T-helper 2 cell treated with Interferon-gamma antibody and Interleukin-4, amounts not matched to agents 5 μg/mL and 100 μg/mL, for 36 hours (primary cell): ENCODE measurements at regions not wholly inside any gene's neighbourhood (a gene's known extent, or its start where the extent isn't known, plus 50 kb on each side); places are given as distances from the start of the nearest gene placed in this dataset.

Source experiments
- DNase-seq: peaks from one replicate; pipeline ENCODE4 v3.0.0; 2021; ENCODE audit warnings: low spot score
- H3K27ac Mint-ChIP-seq: one replicate; pipeline ENCODE4 v1.8.0; 2021; ENCODE audit warnings: mild to moderate bottlenecking, mixed read lengths
- H3K27me3 Mint-ChIP-seq: one replicate; pipeline ENCODE4 v1.8.0; 2021; ENCODE audit warnings: low read depth, mixed read lengths
- H3K36me3 Mint-ChIP-seq: one replicate; pipeline ENCODE4 v1.8.0; 2021; ENCODE audit warnings: low read depth, mixed read lengths
- H3K4me1 Mint-ChIP-seq: one replicate; pipeline ENCODE4 v1.8.0; 2021; ENCODE audit warnings: low read depth, mixed read lengths
- H3K4me3 Mint-ChIP-seq: one replicate; pipeline ENCODE4 v1.8.0; 2022; ENCODE audit warnings: mild to moderate bottlenecking, moderate library complexity, mixed read lengths
- H3K9me3 Mint-ChIP-seq: one replicate; pipeline ENCODE4 v1.8.0; 2021; ENCODE audit warnings: mixed read lengths

DNA sequence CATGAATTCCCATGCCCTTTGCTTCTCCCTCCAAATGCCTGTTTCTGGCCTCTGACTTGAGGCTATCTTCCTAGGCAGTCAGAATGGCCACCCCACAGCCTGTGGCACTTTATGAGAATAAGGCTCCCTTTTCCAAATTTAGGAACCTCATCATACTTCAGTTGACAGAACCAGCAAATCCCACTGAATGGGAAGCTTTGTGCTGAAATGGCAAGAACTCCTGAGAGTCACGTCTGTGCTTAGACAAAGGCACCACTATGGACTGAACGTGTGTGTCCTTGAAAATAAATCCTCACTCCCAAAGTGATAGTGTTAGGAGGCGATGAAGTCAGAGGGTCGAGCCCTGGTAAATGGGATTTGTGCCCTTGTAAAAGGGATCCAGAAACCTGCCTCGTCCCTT lies 559.9 kb upstream of the SOX11 start:
- Mint-ChIP-seq H3K27ac (no peak overlapping the region), H3K9me3 (peaks cover 31% of the 10 kb centered on the region), H3K27me3 (no peaks in the 10 kb centered on the region), H3K4me1 (no peaks in the 10 kb centered on the region), H3K36me3 (no peaks in the 10 kb centered on the region), H3K4me3 (no peak overlapping the region)
- no peak for DNase-seq

DNA sequence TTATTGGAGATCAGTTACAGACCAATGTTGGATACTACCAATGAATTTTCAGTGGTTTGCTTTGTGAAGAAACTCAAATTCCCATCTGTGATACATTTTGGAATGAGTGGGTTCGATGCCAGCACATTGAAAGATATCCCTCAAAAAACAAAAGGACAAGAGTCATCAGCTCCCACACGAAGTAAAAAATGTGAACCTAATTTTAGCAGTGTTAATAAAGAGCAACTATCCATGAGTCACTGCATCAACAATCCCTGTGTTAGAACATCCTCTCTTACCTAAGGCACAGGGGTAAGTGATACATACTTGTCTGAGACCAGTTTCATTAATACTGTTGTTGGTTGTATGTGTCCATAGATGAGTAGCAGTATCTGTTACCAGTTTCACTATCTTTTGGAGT lies 551.8 kb upstream of the SOX11 start:
- H3K9me3 Mint-ChIP-seq: peaks cover 29% of the 10 kb centered on the region
- H3K36me3 Mint-ChIP-seq: no peaks in the 10 kb centered on the region
- no peaks in the 10 kb centered on the region for H3K4me1 Mint-ChIP-seq
- DNase-seq: no peak
- H3K4me3 Mint-ChIP-seq: no peak overlapping the region
- H3K27ac Mint-ChIP-seq: no peak overlapping the region
- no peaks in the 10 kb centered on the region for H3K27me3 Mint-ChIP-seq

DNA sequence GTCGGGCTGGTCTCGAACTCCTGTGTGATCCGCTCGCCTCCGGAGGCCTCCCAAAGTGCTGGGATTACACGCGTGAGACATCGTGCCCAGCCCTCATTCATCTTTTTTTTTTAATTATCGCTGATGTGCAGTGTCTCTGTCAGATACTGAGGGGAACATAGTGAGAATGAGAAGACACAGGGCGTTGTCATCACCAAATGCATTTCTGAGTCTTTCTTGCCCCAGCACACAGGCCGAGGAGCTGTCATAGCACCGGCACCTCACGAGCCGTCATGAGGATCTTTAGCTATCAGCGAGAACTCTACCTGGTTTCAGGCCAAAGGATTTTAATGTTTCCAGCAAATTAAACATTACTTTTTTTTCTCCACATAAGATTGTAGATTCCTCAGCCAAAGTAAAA lies 548.0 kb upstream of the SOX11 start:
- Mint-ChIP-seq H3K36me3 (no peaks in the 10 kb centered on the region), H3K27ac (no peak overlapping the region), H3K27me3 (no peaks in the 10 kb centered on the region), H3K9me3 (peaks cover 38% of the 10 kb centered on the region), H3K4me3 (no peak overlapping the region), H3K4me1 (no peaks in the 10 kb centered on the region)
- DNase-seq: no peak

- H3K27me3 Mint-ChIP-seq: no peaks in the 10 kb centered on the region
- no peak for DNase-seq
- H3K4me3 Mint-ChIP-seq: no peak overlapping the region
- no peak overlapping the region for H3K27ac Mint-ChIP-seq
- H3K4me1 Mint-ChIP-seq: no peaks in the 10 kb centered on the region
- peaks cover 29% of the 10 kb centered on the region for H3K9me3 Mint-ChIP-seq
- H3K36me3 Mint-ChIP-seq: no peaks in the 10 kb centered on the region
Observed at GRCh38 chr2:5145053-5145452, 547.1 kb upstream of the SOX11 start.

GRCh38 chr2:5145801-5146200 lies 546.4 kb upstream of the SOX11 start:
- H3K4me3 Mint-ChIP-seq: no peak overlapping the region
- peaks cover 28% of the 10 kb centered on the region for H3K9me3 Mint-ChIP-seq
- no peaks in the 10 kb centered on the region for H3K4me1 Mint-ChIP-seq
- no peaks in the 10 kb centered on the region for H3K27me3 Mint-ChIP-seq
- no peak for DNase-seq
- H3K27ac Mint-ChIP-seq: no peak overlapping the region
- H3K36me3 Mint-ChIP-seq: no peaks in the 10 kb centered on the region

DNA sequence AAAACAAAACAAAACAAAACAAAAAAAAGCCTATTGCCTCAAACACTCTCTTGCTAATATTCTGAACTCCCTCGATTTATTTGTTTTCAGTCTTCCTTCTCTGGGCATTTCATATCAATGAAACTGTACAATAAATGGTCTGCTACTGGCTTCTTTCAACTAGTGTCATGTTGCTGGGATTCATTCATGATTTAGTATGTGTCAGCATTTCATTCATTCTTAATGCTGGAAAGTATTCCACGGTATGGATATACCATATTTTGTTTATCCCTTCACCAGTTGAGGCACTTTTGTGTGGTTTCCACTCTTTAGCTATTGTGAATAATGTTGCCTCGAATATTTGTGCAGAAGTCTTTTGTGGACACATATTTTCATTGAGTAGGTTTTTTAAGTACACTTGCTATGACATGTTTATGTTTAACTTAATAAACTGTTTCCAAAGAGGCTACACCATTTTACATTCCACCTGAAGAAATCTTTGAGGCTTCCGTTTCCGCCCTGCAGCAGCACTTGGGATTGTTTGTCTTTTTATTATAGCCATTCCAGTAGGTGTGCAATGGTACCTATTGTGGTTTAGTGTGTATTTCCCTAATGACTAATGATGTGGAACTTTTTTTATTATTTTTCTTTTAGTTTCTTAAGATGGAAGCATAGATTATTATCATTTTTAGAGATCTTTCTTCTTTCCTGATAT lies 543.6 kb upstream of the SOX11 start:
- Mint-ChIP-seq H3K9me3 (peaks cover 41% of the 10 kb centered on the region), H3K4me3 (no peak overlapping the region), H3K36me3 (no peaks in the 10 kb centered on the region), H3K27me3 (no peaks in the 10 kb centered on the region), H3K27ac (no peak overlapping the region), H3K4me1 (no peaks in the 10 kb centered on the region)
- DNase-seq: no peak

DNA sequence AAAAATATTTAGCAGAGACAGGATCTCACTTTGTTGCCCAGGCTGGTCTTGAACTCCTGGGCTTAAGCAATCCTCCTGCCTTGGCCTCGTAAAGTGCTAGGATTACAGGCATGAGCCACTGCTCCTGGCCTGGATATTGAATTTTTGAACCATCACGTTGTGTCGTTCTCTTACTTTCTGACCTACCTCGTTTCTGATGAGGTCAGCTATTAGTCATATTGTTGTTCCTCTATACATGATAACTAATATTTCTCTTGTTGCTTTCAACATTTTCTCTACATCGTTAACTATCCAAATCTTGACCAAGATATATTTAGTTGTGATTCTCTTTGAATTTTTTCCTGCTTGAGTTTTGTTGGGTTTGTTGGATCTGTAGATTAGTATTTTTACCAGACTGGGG lies 541.3 kb upstream of the SOX11 start:
- H3K9me3 Mint-ChIP-seq: peaks cover 42% of the 10 kb centered on the region
- no peak overlapping the region for H3K4me3 Mint-ChIP-seq
- H3K36me3 Mint-ChIP-seq: no peaks in the 10 kb centered on the region
- no peaks in the 10 kb centered on the region for H3K27me3 Mint-ChIP-seq
- no peak for DNase-seq
- H3K4me1 Mint-ChIP-seq: no peaks in the 10 kb centered on the region
- H3K27ac Mint-ChIP-seq: no peak overlapping the region

- Mint-ChIP-seq H3K9me3 (peaks cover 51% of the 10 kb centered on the region), H3K27ac (no peak overlapping the region), H3K4me3 (no peak overlapping the region), H3K27me3 (no peaks in the 10 kb centered on the region), H3K36me3 (no peaks in the 10 kb centered on the region), H3K4me1 (no peaks in the 10 kb centered on the region)
- DNase-seq: no peak
Observed at GRCh38 chr2:5164776-5165525, 527.2 kb upstream of the SOX11 start.

- no peak overlapping the region for H3K4me3 Mint-ChIP-seq
- H3K4me1 Mint-ChIP-seq: no peaks in the 10 kb centered on the region
- H3K36me3 Mint-ChIP-seq: no peaks in the 10 kb centered on the region
- DNase-seq: no peak
- H3K27me3 Mint-ChIP-seq: no peaks in the 10 kb centered on the region
- H3K27ac Mint-ChIP-seq: no peak overlapping the region
- H3K9me3 Mint-ChIP-seq: peaks cover 39% of the 10 kb centered on the region
Observed at GRCh38 chr2:5172923-5173322, 519.3 kb upstream of the SOX11 start.

DNA sequence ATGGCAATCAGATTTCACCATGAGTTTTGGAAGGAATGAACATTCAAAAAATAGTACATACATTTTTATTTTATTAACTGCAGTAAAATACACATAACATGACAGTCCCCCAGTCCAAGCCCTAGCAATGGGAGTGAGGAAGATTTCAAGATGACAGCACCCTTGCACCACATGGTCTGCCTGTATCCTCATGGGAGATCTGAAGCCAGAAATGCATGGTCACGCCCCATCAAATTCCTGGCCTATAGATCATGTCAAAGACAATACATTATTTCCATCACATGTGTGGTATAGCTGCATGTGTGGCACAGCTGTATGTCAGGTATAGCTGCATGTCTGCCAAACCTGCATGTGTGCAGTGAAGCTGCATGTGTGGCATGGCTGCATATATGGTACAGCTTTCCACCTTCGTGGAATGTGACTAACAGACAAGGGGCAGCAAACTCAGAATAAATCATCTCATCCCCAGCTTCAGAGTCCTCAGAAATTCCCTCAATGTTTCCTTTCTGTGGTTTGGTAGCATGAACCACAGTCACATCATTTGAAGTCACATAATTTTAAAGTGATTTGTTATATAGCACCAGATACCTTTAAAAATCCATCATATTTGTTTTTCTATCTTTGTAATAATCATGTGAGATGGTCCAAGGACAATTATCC lies 518.2 kb upstream of the SOX11 start:
- Mint-ChIP-seq H3K4me1 (no peaks in the 10 kb centered on the region), H3K27me3 (no peaks in the 10 kb centered on the region), H3K36me3 (no peaks in the 10 kb centered on the region), H3K9me3 (peaks cover 36% of the 10 kb centered on the region), H3K27ac (no peak overlapping the region), H3K4me3 (no peak overlapping the region)
- DNase-seq: no peak

GRCh38 chr2:5175231-5175630 lies 517.0 kb upstream of the SOX11 start:
- H3K4me1 Mint-ChIP-seq: no peaks in the 10 kb centered on the region
- H3K36me3 Mint-ChIP-seq: no peaks in the 10 kb centered on the region
- no peak for DNase-seq
- H3K9me3 Mint-ChIP-seq: peaks cover 25% of the 10 kb centered on the region
- H3K27me3 Mint-ChIP-seq: no peaks in the 10 kb centered on the region
- H3K27ac Mint-ChIP-seq: no peak overlapping the region
- no peak overlapping the region for H3K4me3 Mint-ChIP-seq

DNA sequence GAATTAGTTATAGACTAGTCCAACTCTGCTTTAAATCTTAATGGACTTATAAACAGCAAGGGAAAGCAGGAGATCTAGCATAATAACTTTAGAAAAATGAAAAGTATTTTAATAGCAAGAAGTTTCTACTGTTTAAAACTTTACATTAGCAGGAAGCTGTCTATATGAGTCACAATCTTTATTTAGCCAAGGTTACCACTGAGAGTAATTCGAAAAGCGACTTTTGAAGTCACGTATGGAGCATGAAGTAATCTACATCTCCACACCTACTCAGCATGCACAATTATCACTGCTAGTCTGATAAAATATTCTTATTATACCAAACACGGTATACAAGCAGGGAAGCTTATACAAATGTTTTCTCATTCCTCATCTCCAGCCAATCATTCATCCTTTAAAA lies 515.4 kb upstream of the SOX11 start:
- Mint-ChIP-seq H3K9me3 (peaks cover 37% of the 10 kb centered on the region), H3K4me3 (no peak overlapping the region), H3K27me3 (no peaks in the 10 kb centered on the region), H3K4me1 (no peaks in the 10 kb centered on the region), H3K27ac (no peak overlapping the region), H3K36me3 (no peaks in the 10 kb centered on the region)
- no peak for DNase-seq

DNA sequence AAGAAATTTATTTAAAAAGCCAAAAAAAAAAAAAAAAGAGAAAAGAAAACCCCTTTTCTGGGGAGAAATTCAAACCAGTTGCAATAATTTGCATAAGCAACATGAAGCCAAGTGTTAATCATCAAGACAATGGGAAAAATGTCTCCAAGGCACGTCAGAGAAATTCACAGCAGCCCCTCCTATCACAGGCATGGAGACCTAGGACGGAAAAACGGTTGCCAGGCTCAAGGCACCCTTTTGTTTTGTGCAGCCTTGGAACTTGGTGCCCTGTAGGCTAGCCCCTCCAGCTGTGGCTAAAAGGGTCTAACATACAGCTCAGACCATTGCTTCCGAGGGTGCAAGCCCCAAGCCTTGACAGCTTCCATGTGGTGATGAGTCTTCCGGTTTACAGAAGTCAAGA lies 509.2 kb upstream of the SOX11 start:
- peaks cover 31% of the 10 kb centered on the region for H3K9me3 Mint-ChIP-seq
- H3K27ac Mint-ChIP-seq: no peak overlapping the region
- no peaks in the 10 kb centered on the region for H3K4me1 Mint-ChIP-seq
- H3K27me3 Mint-ChIP-seq: no peaks in the 10 kb centered on the region
- no peak for DNase-seq
- no peaks in the 10 kb centered on the region for H3K36me3 Mint-ChIP-seq
- no peak overlapping the region for H3K4me3 Mint-ChIP-seq

DNA sequence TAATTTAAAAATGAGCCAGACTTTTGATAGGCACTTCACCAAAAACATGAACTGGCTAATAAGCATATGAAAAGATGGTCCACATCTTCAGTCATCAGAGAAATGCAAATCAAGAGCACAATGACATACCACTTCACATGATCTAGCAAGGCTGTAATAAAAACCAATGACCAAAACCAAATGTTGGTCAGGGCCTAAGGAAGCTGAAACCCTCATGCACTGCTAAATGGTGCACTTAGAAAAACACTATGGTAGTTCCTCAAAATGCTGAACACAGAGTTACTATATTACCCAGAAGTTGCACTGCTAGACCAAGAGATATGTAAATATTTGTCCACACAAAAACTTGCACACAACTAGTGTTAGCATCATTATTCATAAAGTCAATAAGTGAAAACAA lies 504.9 kb upstream of the SOX11 start:
- H3K9me3 Mint-ChIP-seq: peaks cover 34% of the 10 kb centered on the region

More for the DNA sequence above, 504.9 kb upstream of the SOX11 start:
- no peaks in the 10 kb centered on the region for H3K4me1 Mint-ChIP-seq
- no peaks in the 10 kb centered on the region for H3K27me3 Mint-ChIP-seq
- DNase-seq: no peak
- no peak overlapping the region for H3K27ac Mint-ChIP-seq
- H3K4me3 Mint-ChIP-seq: no peak overlapping the region
- no peaks in the 10 kb centered on the region for H3K36me3 Mint-ChIP-seq
